ENCODE measurements at regions not wholly inside any gene's neighbourhood (a gene's known extent, or its start where the extent isn't known, plus 50 kb on each side); places are given as distances from the start of the nearest gene placed in this dataset.

DNA sequence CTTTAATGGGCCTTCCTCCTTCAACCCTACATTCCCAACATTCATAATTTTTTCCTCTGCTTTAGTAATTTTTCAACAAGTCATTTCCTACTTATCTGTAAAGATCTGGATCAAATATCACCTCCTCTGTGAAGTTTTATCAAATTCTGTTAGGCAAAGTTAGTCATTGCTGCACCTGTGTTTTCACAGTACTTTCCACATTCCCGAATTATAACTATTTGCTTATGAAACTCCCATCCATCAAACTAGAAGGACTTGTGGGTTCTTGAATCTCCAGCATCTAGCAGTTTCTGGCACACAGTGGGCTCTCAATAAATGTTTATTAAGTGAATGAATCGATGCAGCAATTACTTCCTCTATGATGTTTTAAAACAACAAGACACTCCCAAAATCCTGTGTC is 257.6 kb downstream of the HDGFL1 start:
- TF ChIP-seq, protein P1, sequence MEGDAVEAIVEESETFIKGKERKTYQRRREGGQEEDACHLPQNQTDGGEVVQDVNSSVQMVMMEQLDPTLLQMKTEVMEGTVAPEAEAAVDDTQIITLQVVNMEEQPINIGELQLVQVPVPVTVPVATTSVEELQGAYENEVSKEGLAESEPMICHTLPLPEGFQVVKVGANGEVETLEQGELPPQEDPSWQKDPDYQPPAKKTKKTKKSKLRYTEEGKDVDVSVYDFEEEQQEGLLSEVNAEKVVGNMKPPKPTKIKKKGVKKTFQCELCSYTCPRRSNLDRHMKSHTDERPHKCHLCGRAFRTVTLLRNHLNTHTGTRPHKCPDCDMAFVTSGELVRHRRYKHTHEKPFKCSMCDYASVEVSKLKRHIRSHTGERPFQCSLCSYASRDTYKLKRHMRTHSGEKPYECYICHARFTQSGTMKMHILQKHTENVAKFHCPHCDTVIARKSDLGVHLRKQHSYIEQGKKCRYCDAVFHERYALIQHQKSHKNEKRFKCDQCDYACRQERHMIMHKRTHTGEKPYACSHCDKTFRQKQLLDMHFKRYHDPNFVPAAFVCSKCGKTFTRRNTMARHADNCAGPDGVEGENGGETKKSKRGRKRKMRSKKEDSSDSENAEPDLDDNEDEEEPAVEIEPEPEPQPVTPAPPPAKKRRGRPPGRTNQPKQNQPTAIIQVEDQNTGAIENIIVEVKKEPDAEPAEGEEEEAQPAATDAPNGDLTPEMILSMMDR (IDR thresholded peaks at IDR 0.05; ENCODE audit: poor library complexity): no peak
- TF ChIP-seq EZH2phosphoT487 (IDR thresholded peaks at IDR 0.05; ENCODE audit: low read depth, severe bottlenecking, unreplicated experiment): no peak
